SK-N-SH treated with all-trans-retinoic acid at 6 μM for 48 hours (cell line): ENCODE measurements at regions not wholly inside any gene's neighbourhood (a gene's known extent, or its start where the extent isn't known, plus 50 kb on each side); places are given as distances from the start of the nearest gene placed in this dataset.

ENCODE experiments used
- ATAC-seq: fragments of 200-7000 bp; cut with Tn5 transposase; 3 replicates; pipeline ENCODE4 v1.9.1; 2020; ENCODE audit warnings: mild to moderate bottlenecking, moderate library complexity
- ARNTL ChIP-seq: fragments of 450-650 bp; formaldehyde crosslinking; IDR thresholded peaks from 2 replicates; pipeline ENCODE4 v1.5.0; 2020; ENCODE audit warnings: low read depth, mild to moderate bottlenecking, moderate library complexity, borderline replicate concordance
- BACH2 ChIP-seq: fragments of 250-450 bp; sonication (Bioruptor Pico); IDR thresholded peaks from 2 replicates; pipeline ENCODE4 v1.9.0; 2021; ENCODE audit warnings: mild to moderate bottlenecking, borderline replicate concordance
- CSDC2 ChIP-seq: fragments of 250-450 bp; sonication (Bioruptor Pico); IDR thresholded peaks from 2 replicates; pipeline ENCODE4 v1.5.0; 2020; ENCODE audit warnings: mild to moderate bottlenecking, moderate library complexity
- ESRRG ChIP-seq: fragments of 250-450 bp; sonication (Bioruptor Pico); IDR thresholded peaks from 2 replicates; pipeline ENCODE4 v1.6.1; 2021; ENCODE audit warnings: mild to moderate bottlenecking
- GLIS3 ChIP-seq: fragments of 250-450 bp; sonication (Bioruptor Pico); IDR thresholded peaks from 2 replicates; pipeline ENCODE4 v1.5.0; 2020; ENCODE audit warnings: mild to moderate bottlenecking, moderate library complexity
- ISL1 ChIP-seq: fragments of 250-450 bp; sonication (Bioruptor Pico); IDR thresholded peaks from 2 replicates; pipeline ENCODE4 v2.1.2; 2022; ENCODE audit warnings: mild to moderate bottlenecking, moderate library complexity
- OSR1 ChIP-seq: fragments of 250-450 bp; sonication (Bioruptor Pico); IDR thresholded peaks from 2 replicates; pipeline ENCODE4 v1.8.0; 2022; ENCODE audit warnings: moderate library complexity, mild to moderate bottlenecking, inconsistent platforms
- PATZ1 ChIP-seq: fragments of 250-450 bp; sonication (Bioruptor Pico); IDR thresholded peaks from 2 replicates; pipeline ENCODE4 v1.8.0; 2020; ENCODE audit warnings: mild to moderate bottlenecking, moderate library complexity, borderline replicate concordance
- PPARA ChIP-seq: fragments of 250-450 bp; sonication (Bioruptor Pico); IDR thresholded peaks from 2 replicates; pipeline ENCODE4 v1.5.0; 2020; ENCODE audit warnings: mild to moderate bottlenecking, borderline replicate concordance
- RARB ChIP-seq: fragments of 250-450 bp; sonication (Bioruptor Pico); IDR thresholded peaks from 2 replicates; pipeline ENCODE4 v1.8.0; 2021; ENCODE audit warnings: mild to moderate bottlenecking, moderate library complexity
- SNAI2 ChIP-seq: fragments of 250-450 bp; sonication (Bioruptor Pico); IDR thresholded peaks from 2 replicates; pipeline ENCODE4 v1.5.0; 2020; ENCODE audit warnings: mild to moderate bottlenecking, moderate library complexity
- TCF4 ChIP-seq: fragments of 250-450 bp; sonication (Bioruptor Pico); IDR thresholded peaks from 2 replicates; pipeline ENCODE4 v1.8.0; 2021; ENCODE audit warnings: mild to moderate bottlenecking, moderate library complexity, borderline replicate concordance
- TOX ChIP-seq: fragments of 250-450 bp; sonication (Bioruptor Pico); IDR thresholded peaks from 2 replicates; pipeline ENCODE4 v1.8.0; 2021; ENCODE audit warnings: mild to moderate bottlenecking, moderate library complexity, borderline replicate concordance
- TSHZ2 ChIP-seq: fragments of 250-450 bp; sonication (Bioruptor Pico); IDR thresholded peaks from 2 replicates; pipeline ENCODE4 v1.5.0; 2020; ENCODE audit warnings: mild to moderate bottlenecking, moderate library complexity
- ZC3H10 ChIP-seq: fragments of 250-450 bp; sonication (Bioruptor Pico); IDR thresholded peaks from 2 replicates; pipeline ENCODE4 v1.5.1; 2021; ENCODE audit warnings: mild to moderate bottlenecking, moderate library complexity
- ZFP3 ChIP-seq: fragments of 250-450 bp; sonication (Bioruptor Pico); IDR thresholded peaks from 2 replicates; pipeline ENCODE4 v1.5.0; 2020; ENCODE audit warnings: mild to moderate bottlenecking, moderate library complexity
- ZFP30 ChIP-seq: fragments of 450-650 bp; formaldehyde crosslinking; IDR thresholded peaks from 2 replicates; pipeline ENCODE4 v1.5.0; 2022; ENCODE audit warnings: mild to moderate bottlenecking, moderate library complexity
- ZNF565 ChIP-seq: fragments of 450-650 bp; formaldehyde crosslinking; conservative IDR thresholded peaks from 2 replicates; pipeline ENCODE4 v1.5.0; 2020; ENCODE audit warnings: low read depth, mild to moderate bottlenecking, moderate library complexity
- ZNF70 ChIP-seq: fragments of 450-650 bp; formaldehyde crosslinking; IDR thresholded peaks from 2 replicates; pipeline ENCODE4 v1.5.0; 2020; ENCODE audit warnings: mild to moderate bottlenecking, moderate library complexity
- ZNF8 ChIP-seq: fragments of 450-650 bp; formaldehyde crosslinking; IDR thresholded peaks from 2 replicates; pipeline ENCODE4 v1.5.0; 2020; ENCODE audit warnings: mild to moderate bottlenecking, moderate library complexity
- TF ChIP-seq, protein P1 (sequence below): fragments of 250-450 bp; sonication (Bioruptor Pico); IDR thresholded peaks from 2 replicates; pipeline ENCODE4 v1.5.1; 2020; ENCODE audit warnings: low read depth, mild to moderate bottlenecking, moderate library complexity
- TF ChIP-seq, protein P2 (sequence below): fragments of 250-450 bp; sonication (Bioruptor Pico); IDR thresholded peaks from 2 replicates; pipeline ENCODE4 v1.5.1; 2021; ENCODE audit warnings: mild to moderate bottlenecking, moderate library complexity
- TF ChIP-seq, protein P3 (sequence below): fragments of 250-450 bp; sonication (Bioruptor Pico); IDR thresholded peaks from 2 replicates; pipeline ENCODE4 v1.8.0; 2021; ENCODE audit warnings: low read depth, mild to moderate bottlenecking, moderate library complexity, borderline replicate concordance

- TF ChIP-seq ZNF8 (CRISPR knock-in tag) (no peak), ZNF565 (CRISPR knock-in tag) (no peak), SNAI2 (no peak), ZFP30 (no peak), PPARA (CRISPR knock-in tag) (no peak), TSHZ2 (CRISPR knock-in tag) (no peak), TCF4 (no peak), ZC3H10 (CRISPR knock-in tag) (no peak)
- TF ChIP-seq, protein P1, sequence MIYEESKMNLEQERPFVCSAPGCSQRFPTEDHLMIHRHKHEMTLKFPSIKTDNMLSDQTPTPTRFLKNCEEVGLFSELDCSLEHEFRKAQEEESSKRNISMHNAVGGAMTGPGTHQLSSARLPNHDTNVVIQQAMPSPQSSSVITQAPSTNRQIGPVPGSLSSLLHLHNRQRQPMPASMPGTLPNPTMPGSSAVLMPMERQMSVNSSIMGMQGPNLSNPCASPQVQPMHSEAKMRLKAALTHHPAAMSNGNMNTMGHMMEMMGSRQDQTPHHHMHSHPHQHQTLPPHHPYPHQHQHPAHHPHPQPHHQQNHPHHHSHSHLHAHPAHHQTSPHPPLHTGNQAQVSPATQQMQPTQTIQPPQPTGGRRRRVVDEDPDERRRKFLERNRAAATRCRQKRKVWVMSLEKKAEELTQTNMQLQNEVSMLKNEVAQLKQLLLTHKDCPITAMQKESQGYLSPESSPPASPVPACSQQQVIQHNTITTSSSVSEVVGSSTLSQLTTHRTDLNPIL (CRISPR knock-in tag): no peak
- TF ChIP-seq, protein P2, sequence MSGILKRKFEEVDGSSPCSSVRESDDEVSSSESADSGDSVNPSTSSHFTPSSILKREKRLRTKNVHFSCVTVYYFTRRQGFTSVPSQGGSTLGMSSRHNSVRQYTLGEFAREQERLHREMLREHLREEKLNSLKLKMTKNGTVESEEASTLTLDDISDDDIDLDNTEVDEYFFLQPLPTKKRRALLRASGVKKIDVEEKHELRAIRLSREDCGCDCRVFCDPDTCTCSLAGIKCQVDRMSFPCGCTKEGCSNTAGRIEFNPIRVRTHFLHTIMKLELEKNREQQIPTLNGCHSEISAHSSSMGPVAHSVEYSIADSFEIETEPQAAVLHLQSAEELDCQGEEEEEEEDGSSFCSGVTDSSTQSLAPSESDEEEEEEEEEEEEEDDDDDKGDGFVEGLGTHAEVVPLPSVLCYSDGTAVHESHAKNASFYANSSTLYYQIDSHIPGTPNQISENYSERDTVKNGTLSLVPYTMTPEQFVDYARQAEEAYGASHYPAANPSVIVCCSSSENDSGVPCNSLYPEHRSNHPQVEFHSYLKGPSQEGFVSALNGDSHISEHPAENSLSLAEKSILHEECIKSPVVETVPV: no peak
- ATAC-seq: no peak
Observed at GRCh38 chr2:217199255-217199630, 339.4 kb upstream of the TNP1 start.

DNA sequence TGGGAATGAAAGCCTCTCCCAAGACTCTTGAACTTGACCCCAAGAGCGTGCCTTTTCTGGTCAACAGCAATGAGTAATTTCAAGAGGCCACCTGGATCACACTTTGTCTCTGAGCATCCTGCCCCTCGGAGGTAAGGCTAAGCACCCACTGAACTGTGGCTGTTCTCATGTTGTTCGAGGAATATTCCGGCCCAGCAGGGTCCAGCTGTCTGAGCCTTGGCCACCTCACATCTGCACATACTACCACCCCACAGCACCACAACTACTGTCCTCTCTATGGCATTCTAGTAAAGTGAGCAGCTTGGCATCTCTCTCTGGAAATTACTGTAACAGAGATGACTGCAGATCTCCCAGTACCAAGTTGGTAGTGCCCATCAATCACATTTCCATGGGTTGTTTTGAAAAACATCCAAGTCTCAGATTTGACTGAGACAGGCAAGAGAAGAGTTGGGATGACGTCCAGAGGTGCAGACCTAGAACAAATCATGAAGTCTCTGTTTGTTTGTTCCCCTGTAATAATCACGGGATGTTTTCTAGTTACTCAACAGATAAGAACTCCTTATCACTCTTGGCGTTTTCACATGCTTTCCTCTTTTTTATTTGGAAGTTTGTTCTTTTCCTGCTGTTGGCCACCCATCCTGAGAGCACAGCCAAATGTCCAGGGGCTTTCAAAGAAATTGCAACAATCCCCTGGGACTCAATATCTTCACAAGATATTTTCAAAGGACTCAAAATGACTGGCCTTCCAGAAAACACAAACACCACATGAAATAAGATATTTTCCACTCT, 336.0 kb upstream of the TNP1 start:
- ATAC-seq: no peak

More for the DNA sequence above, 336.0 kb upstream of the TNP1 start:
- TF ChIP-seq BACH2 (CRISPR knock-in tag) (no peak), ISL1 (no peak), CSDC2 (no peak), ESRRG (CRISPR knock-in tag) (no peak), ZNF70 (CRISPR knock-in tag) (no peak), TOX (CRISPR knock-in tag) (no peak), ZFP3 (CRISPR knock-in tag) (no peak), SNAI2 (no peak), ZNF565 (CRISPR knock-in tag) (no peak), RARB (CRISPR knock-in tag) (no peak), OSR1 (CRISPR knock-in tag) (no peak), ZC3H10 (CRISPR knock-in tag) (no peak), ZFP30 (no peak), ARNTL (CRISPR knock-in tag) (no peak), GLIS3 (CRISPR knock-in tag) (no peak), PATZ1 (CRISPR knock-in tag) (no peak), ZNF8 (CRISPR knock-in tag) (no peak)
- TF ChIP-seq, protein P3, sequence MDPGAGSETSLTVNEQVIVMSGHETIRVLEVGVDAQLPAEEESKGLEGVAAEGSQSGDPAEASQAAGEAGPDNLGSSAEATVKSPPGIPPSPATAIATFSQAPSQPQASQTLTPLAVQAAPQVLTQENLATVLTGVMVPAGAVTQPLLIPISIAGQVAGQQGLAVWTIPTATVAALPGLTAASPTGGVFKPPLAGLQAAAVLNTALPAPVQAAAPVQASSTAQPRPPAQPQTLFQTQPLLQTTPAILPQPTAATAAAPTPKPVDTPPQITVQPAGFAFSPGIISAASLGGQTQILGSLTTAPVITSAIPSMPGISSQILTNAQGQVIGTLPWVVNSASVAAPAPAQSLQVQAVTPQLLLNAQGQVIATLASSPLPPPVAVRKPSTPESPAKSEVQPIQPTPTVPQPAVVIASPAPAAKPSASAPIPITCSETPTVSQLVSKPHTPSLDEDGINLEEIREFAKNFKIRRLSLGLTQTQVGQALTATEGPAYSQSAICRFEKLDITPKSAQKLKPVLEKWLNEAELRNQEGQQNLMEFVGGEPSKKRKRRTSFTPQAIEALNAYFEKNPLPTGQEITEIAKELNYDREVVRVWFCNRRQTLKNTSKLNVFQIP (CRISPR knock-in tag): no peak
- TF ChIP-seq, protein P2: no peak
- TF ChIP-seq, protein P1 (CRISPR knock-in tag): no peak
